HEK293 (cell line): ENCODE measurements at regions not wholly inside any gene's neighbourhood (a gene's known extent, or its start where the extent isn't known, plus 50 kb on each side); places are given as distances from the start of the nearest gene placed in this dataset.

ENCODE experiments used
- CTCF ChIA-PET: fragments of 350-600 bp; formaldehyde crosslinking; extraction: SDS; loops from one replicate; lab custom pipeline; 2021; ENCODE audit warnings: antibody characterized with exemption; lab: Yijun Ruan, JAX
- POLR2A ChIA-PET: fragments of 300-600 bp; formaldehyde crosslinking; extraction: SDS; loops from one replicate; lab custom pipeline; 2020; ENCODE audit warnings: antibody characterized with exemption, inconsistent platforms; lab: Yijun Ruan, JAX
- H3K27ac ChIP-seq: fragments of 200-500 bp; sonication (Bioruptor generic); 2 replicates; pipeline ENCODE4 v1.5.1; 2014; ENCODE audit warnings: low read depth, low read length, control low read depth, inconsistent platforms; ENCODE audit errors: extremely low read depth
- H3K36me3 ChIP-seq, 2 experiments: fragments of 200-500 bp in 1 of 2; sonication (Bioruptor generic) in 1 of 2; 1 replicate in 1 of 2; 2 replicates in 1 of 2; pipeline ENCODE4 v1.5.1; 2014 to 2017; ENCODE audit warnings: inconsistent platforms in 2 of 2, low read length in 2 of 2; ENCODE audit not compliant: control insufficient read depth in 2 of 2, insufficient read depth in 1 of 2
- H3K4me1 ChIP-seq: fragments of 200-500 bp; sonication (Bioruptor generic); 2 replicates; pipeline ENCODE4 v1.5.1; 2014; ENCODE audit warnings: mild to moderate bottlenecking, low read length, inconsistent platforms; ENCODE audit not compliant: control insufficient read depth, insufficient read depth
- H3K4me3 ChIP-seq: 2 replicates; pipeline ENCODE4 v1.5.1; 2011; ENCODE audit warnings: low read depth, mild to moderate bottlenecking, control low read depth, low read length, moderate library complexity
- H3K9me3 ChIP-seq: fragments of 200-500 bp; sonication (Bioruptor generic); 2 replicates; pipeline ENCODE4 v1.5.1; 2014; ENCODE audit warnings: low read depth, low read length, inconsistent platforms; ENCODE audit not compliant: control insufficient read depth, insufficient read depth
- EGR2 ChIP-seq: fragments of 450-650 bp; formaldehyde crosslinking; IDR thresholded peaks from 2 replicates; pipeline ENCODE4 v1.5.1; 2016; ENCODE audit warnings: low read depth, missing biosample characterization, missing genetic modification characterization
- GLIS2 ChIP-seq: fragments of 450-650 bp; formaldehyde crosslinking; IDR thresholded peaks from 2 replicates; pipeline ENCODE4 v1.5.1; 2016; ENCODE audit warnings: missing biosample characterization, missing genetic modification characterization
- REPIN1 ChIP-seq: fragments of 450-650 bp; formaldehyde crosslinking; IDR thresholded peaks from 2 replicates; pipeline ENCODE4 v1.5.1; 2017; ENCODE audit warnings: missing biosample characterization, missing genetic modification characterization, low read depth
- SP2 ChIP-seq: fragments of 450-650 bp; formaldehyde crosslinking; IDR thresholded peaks from 2 replicates; pipeline ENCODE4 v1.5.1; 2016; ENCODE audit warnings: missing biosample characterization, missing genetic modification characterization
- SP3 ChIP-seq: fragments of 450-650 bp; formaldehyde crosslinking; IDR thresholded peaks from 2 replicates; pipeline ENCODE4 v1.5.1; 2016; ENCODE audit warnings: missing biosample characterization, missing genetic modification characterization
- SP7 ChIP-seq: fragments of 450-650 bp; formaldehyde crosslinking; IDR thresholded peaks from 2 replicates; pipeline ENCODE4 v1.5.1; 2016; ENCODE audit warnings: missing biosample characterization, missing genetic modification characterization
- YY2 ChIP-seq: fragments of 450-650 bp; formaldehyde crosslinking; IDR thresholded peaks from 2 replicates; pipeline ENCODE4 v1.5.1; 2016; ENCODE audit warnings: missing biosample characterization, missing genetic modification characterization
- ZBTB11 ChIP-seq: fragments of 450-650 bp; formaldehyde crosslinking; conservative IDR thresholded peaks from 2 replicates; pipeline ENCODE4 v1.5.1; 2016; ENCODE audit warnings: low read depth, missing biosample characterization, missing genetic modification characterization
- ZBTB20 ChIP-seq: fragments of 450-650 bp; formaldehyde crosslinking; IDR thresholded peaks from 2 replicates; pipeline ENCODE4 v1.5.1; 2016; ENCODE audit warnings: missing biosample characterization, missing genetic modification characterization
- ZNF10 ChIP-seq: fragments of 450-650 bp; formaldehyde crosslinking; IDR thresholded peaks from 2 replicates; pipeline ENCODE4 v1.5.1; 2017; ENCODE audit warnings: missing biosample characterization, missing genetic modification characterization
- ZNF148 ChIP-seq: fragments of 450-650 bp; formaldehyde crosslinking; IDR thresholded peaks from 2 replicates; pipeline ENCODE4 v1.5.0; 2017; ENCODE audit warnings: missing biosample characterization, missing genetic modification characterization, borderline replicate concordance
- ZNF2 ChIP-seq: fragments of 450-650 bp; formaldehyde crosslinking; IDR thresholded peaks from 2 replicates; pipeline ENCODE4 v1.5.1; 2016; ENCODE audit warnings: missing biosample characterization, missing genetic modification characterization
- ZNF266 ChIP-seq: fragments of 450-650 bp; formaldehyde crosslinking; IDR thresholded peaks from 2 replicates; pipeline ENCODE4 v1.5.1; 2016; ENCODE audit warnings: missing biosample characterization, missing genetic modification characterization, low read depth
- ZNF335 ChIP-seq: fragments of 450-650 bp; formaldehyde crosslinking; conservative IDR thresholded peaks from 2 replicates; pipeline ENCODE4 v1.5.1; 2016; ENCODE audit warnings: missing biosample characterization, missing genetic modification characterization
- ZNF366 ChIP-seq: fragments of 450-650 bp; formaldehyde crosslinking; conservative IDR thresholded peaks from 2 replicates; pipeline ENCODE4 v1.5.1; 2016; ENCODE audit warnings: missing biosample characterization, missing genetic modification characterization
- ZNF510 ChIP-seq: fragments of 450-650 bp; formaldehyde crosslinking; IDR thresholded peaks from 2 replicates; pipeline ENCODE4 v1.5.1; 2018; ENCODE audit warnings: mild to moderate bottlenecking, missing genetic modification characterization, missing biosample characterization; ENCODE audit not compliant: insufficient replicate concordance
- ZNF544 ChIP-seq: fragments of 450-650 bp; formaldehyde crosslinking; IDR thresholded peaks from 2 replicates; pipeline ENCODE4 v1.5.0; 2017; ENCODE audit warnings: missing biosample characterization, missing genetic modification characterization
- ZNF585B ChIP-seq: fragments of 450-650 bp; formaldehyde crosslinking; IDR thresholded peaks from 2 replicates; pipeline ENCODE4 v1.5.1; 2016; ENCODE audit warnings: missing biosample characterization, missing genetic modification characterization
- ZNF596 ChIP-seq: fragments of 450-650 bp; IDR thresholded peaks from 2 replicates; pipeline ENCODE4 v1.5.0; 2018; ENCODE audit warnings: missing biosample characterization, mild to moderate bottlenecking, missing genetic modification characterization, moderate library complexity
- ZNF658 ChIP-seq: fragments of 450-650 bp; formaldehyde crosslinking; IDR thresholded peaks from 2 replicates; pipeline ENCODE4; 2016; ENCODE audit warnings: missing biosample characterization, missing genetic modification characterization
- ZNF707 ChIP-seq: fragments of 450-650 bp; formaldehyde crosslinking; IDR thresholded peaks from 2 replicates; pipeline ENCODE4 v1.5.1; 2016; ENCODE audit warnings: missing biosample characterization, missing genetic modification characterization
- ZNF747 ChIP-seq: fragments of 450-650 bp; formaldehyde crosslinking; IDR thresholded peaks from 2 replicates; pipeline ENCODE4 v1.5.1; 2016; ENCODE audit warnings: missing biosample characterization, missing genetic modification characterization
- ZNF791 ChIP-seq: fragments of 450-650 bp; formaldehyde crosslinking; IDR thresholded peaks from 2 replicates; pipeline ENCODE4 v1.5.1; 2016; ENCODE audit warnings: missing biosample characterization, missing genetic modification characterization
- TF ChIP-seq, protein P1 (sequence below): sonication (generic); formaldehyde crosslinking; IDR thresholded peaks from 2 replicates; pipeline ENCODE4 v1.8.1; 2022; ENCODE audit warnings: mild to moderate bottlenecking, moderate library complexity, missing genetic modification reagents
- TF ChIP-seq, protein P2 (sequence below): fragments of 450-650 bp; formaldehyde crosslinking; IDR thresholded peaks from 2 replicates; pipeline ENCODE4 v1.5.1; 2016; ENCODE audit warnings: missing biosample characterization, missing genetic modification characterization
- TF ChIP-seq, protein P3 (sequence below): fragments of 450-650 bp; formaldehyde crosslinking; IDR thresholded peaks from 2 replicates; pipeline ENCODE4 v1.5.1; 2016; ENCODE audit warnings: missing biosample characterization, missing genetic modification characterization

GRCh38 chr12:19799216-19799615, 359.9 kb downstream of the AEBP2 start (continued):
- TF ChIP-seq ZBTB11 (no peak), ZNF658 (no peak), ZNF596 (tag by site-specific recombination) (no peak), REPIN1 (tag by site-specific recombination) (no peak), ZNF544 (tag by site-specific recombination) (no peak)
- TF ChIP-seq, protein P1, sequence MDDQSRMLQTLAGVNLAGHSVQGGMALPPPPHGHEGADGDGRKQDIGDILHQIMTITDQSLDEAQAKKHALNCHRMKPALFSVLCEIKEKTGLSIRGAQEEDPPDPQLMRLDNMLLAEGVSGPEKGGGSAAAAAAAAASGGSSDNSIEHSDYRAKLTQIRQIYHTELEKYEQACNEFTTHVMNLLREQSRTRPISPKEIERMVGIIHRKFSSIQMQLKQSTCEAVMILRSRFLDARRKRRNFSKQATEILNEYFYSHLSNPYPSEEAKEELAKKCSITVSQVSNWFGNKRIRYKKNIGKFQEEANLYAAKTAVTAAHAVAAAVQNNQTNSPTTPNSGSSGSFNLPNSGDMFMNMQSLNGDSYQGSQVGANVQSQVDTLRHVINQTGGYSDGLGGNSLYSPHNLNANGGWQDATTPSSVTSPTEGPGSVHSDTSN (CRISPR knock-in tag), result no peak

- no peaks in the 10 kb centered on the region for H3K4me1 ChIP-seq
- H3K27ac ChIP-seq, result no peak overlapping the region
- ChIA-PET CTCF (no interaction called here), POLR2A (no interaction called here)
- H3K4me3 ChIP-seq, result no peak overlapping the region
- TF ChIP-seq ZNF510 (tag by site-specific recombination) (no peak), ZNF585B (no peak), ZNF335 (tag by site-specific recombination) (no peak), YY2 (tag by site-specific recombination) (no peak), ZNF266 (tag by site-specific recombination) (no peak), GLIS2 (no peak), ZNF791 (tag by site-specific recombination) (no peak), ZNF707 (no peak), ZBTB20 (tag by site-specific recombination) (no peak), SP7 (tag by site-specific recombination) (no peak), EGR2 (tag by site-specific recombination) (no peak), ZNF148 (tag by site-specific recombination) (no peak), ZNF2 (tag by site-specific recombination) (no peak), ZNF10 (tag by site-specific recombination) (no peak), SP3 (no peak), ZNF747 (tag by site-specific recombination) (no peak), SP2 (tag by site-specific recombination) (no peak), ZNF366 (tag by site-specific recombination) (no peak)
- TF ChIP-seq, protein P2, sequence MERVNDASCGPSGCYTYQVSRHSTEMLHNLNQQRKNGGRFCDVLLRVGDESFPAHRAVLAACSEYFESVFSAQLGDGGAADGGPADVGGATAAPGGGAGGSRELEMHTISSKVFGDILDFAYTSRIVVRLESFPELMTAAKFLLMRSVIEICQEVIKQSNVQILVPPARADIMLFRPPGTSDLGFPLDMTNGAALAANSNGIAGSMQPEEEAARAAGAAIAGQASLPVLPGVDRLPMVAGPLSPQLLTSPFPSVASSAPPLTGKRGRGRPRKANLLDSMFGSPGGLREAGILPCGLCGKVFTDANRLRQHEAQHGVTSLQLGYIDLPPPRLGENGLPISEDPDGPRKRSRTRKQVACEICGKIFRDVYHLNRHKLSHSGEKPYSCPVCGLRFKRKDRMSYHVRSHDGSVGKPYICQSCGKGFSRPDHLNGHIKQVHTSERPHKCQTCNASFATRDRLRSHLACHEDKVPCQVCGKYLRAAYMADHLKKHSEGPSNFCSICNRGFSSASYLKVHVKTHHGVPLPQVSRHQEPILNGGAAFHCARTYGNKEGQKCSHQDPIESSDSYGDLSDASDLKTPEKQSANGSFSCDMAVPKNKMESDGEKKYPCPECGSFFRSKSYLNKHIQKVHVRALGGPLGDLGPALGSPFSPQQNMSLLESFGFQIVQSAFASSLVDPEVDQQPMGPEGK (tag by site-specific recombination), result no peak
- TF ChIP-seq, protein P3, sequence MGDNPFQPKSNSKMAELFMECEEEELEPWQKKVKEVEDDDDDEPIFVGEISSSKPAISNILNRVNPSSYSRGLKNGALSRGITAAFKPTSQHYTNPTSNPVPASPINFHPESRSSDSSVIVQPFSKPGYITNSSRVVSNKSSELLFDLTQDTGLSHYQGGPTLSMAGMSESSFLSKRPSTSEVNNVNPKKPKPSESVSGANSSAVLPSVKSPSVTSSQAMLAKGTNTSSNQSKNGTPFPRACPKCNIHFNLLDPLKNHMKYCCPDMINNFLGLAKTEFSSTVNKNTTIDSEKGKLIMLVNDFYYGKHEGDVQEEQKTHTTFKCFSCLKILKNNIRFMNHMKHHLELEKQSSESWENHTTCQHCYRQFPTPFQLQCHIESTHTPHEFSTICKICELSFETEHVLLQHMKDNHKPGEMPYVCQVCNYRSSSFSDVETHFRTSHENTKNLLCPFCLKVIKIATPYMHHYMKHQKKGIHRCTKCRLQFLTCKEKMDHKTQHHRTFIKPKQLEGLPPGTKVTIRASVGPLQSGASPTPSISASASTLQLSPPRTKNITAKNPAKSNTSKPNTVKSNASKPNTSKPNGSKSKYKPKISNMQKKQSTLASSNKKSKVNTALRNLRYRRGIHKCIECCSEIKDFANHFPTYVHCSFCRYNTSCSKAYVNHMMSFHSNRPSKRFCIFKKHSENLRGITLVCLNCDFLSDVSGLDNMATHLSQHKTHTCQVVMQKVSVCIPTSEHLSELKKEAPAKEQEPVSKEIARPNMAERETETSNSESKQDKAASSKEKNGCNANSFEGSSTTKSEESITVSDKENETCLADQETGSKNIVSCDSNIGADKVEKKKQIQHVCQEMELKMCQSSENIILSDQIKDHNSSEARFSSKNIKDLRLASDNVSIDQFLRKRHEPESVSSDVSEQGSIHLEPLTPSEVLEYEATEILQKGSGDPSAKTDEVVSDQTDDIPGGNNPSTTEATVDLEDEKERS, result no peak
- no peaks in the 10 kb centered on the region for H3K9me3 ChIP-seq
- H3K36me3 ChIP-seq, result no peaks in the 10 kb centered on the region
Observed at GRCh38 chr12:19799895-19800602, 360.8 kb downstream of the AEBP2 start.
